ENCODE measurements at regions not wholly inside any gene's neighbourhood (a gene's known extent, or its start where the extent isn't known, plus 50 kb on each side); places are given as distances from the start of the nearest gene placed in this dataset.

DNA sequence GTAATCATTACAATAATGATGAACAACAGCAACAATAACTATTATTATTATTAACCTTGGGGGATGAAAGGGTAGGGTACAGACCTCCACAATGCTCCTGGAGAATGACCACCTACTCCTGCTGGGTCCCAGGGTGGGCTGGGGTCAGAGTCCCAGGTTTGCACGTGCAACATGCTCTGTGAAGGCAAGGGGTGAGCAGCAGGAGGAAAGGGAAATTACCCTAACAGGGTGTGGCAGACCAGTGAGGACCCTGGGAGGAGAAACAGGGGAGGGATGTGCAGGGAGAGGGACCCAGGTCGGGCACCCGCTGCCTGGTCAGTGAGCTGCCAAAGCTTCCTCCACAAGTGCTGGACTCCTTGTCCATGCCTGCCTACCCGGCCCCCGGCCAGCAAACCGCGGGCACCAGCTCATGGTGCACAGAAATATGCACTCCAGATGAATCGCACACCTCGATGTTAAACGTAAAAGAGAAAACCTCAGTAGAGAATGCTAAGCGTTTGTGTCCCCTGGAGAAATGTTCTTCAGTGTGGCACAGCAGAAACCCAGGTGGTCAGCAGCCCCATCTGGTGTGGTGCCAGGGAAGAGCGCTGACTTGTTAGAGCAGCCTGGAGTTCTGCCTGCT lies 767.1 kb downstream of the KCNJ18 start:
- Histone ChIP-seq H3K27ac (no peak overlapping the region), H4K20me1 (no peaks in the 10 kb centered on the region), H3K36me3 (no peaks in the 10 kb centered on the region), H3K9ac (no peak overlapping the region), H3K9me3 (replicated peaks in 1 of 11) (peaks cover 5 to 16% (median 9%) of the 10 kb centered on the region in 11 experiments), H3K27me3 (no peaks in the 10 kb centered on the region), H3K4me2 (peak overlapping the region in 3 of 11 experiments; percentile 12 to 66 (median 64); a peak in 2 of 22 replicates), H3K4me1 (peaks cover 0 to 61% (median 31%) of the 10 kb centered on the region in 10 experiments; a peak in 14 of 20 replicates), H3K4me3 (no peak overlapping the region)
- TF ChIP-seq Cebpa-rat (IDR thresholded peaks at IDR 0.05) = no peak

DNA sequence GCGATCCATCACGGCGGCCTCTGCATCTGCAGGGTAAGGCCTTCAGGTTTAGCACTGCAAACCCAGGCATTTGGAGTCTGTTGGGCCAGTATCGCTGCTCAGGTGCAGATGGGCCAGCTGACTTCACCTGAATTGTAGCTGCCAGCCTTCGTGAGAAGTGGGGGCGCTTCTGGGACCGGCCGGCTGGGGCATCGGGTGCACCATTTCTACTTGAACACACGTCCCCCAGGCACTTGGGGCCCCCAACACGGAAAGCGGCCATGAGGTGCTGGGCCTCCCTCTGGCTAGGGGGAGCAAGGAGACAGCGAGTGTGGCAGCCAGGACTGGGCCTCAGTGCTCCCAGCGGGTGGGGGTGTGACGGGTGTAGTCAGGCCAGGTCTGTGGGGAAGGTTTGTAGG lies 767.6 kb downstream of the KCNJ18 start:
- Histone ChIP-seq H3K4me1 (peaks cover 0 to 61% (median 31%) of the 10 kb centered on the region in 10 experiments; a peak in 14 of 20 replicates), H3K4me3 (no peak overlapping the region), H3K9me3 (replicated peaks in 1 of 11) (peaks cover 0 to 11% (median 4%) of the 10 kb centered on the region in 11 experiments; a peak in 15 of 22 replicates), H3K4me2 (peak overlapping the region in 3 of 11 experiments; percentile 12 to 66 (median 64); a peak in 4 of 22 replicates), H4K20me1 (no peaks in the 10 kb centered on the region), H3K27ac (no peak overlapping the region), H3K36me3 (no peaks in the 10 kb centered on the region), H3K27me3 (no peaks in the 10 kb centered on the region), H3K9ac (no peak overlapping the region)
- TF ChIP-seq Cebpa-rat (IDR thresholded peaks at IDR 0.05) = no peak

DNA sequence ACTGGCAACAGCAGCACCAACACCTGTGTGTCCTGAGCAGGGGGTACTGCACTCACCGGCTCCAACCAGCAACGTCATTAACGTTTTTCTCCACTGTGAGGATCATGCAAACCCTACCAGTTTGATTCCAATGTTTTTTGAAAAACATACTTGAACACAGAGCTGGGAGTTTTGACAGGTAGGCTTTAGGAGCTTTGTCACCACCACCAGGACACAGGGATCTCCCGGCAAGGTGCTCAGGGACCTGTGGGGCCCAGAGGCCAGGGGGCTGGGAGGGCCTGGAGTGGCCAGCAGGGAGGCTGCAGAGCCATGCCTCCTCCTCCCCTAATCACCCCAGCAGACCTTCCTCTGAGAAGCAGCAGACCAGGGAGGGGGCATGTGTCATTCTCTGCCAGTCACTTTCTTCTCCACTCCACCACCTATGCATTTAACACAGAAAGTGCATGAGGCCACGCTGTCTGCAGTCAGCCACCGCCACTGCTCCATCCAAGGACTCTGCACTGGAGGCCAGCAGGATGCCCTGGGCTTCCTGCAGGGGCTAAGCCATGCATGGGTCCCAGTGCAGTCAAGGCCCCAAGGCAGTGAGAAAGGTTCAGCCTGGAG lies 768.2 kb downstream of the KCNJ18 start:
- TF ChIP-seq Cebpa-rat (IDR thresholded peaks at IDR 0.05) = no peak
- H3K36me3 ChIP-seq = no peaks in the 10 kb centered on the region
- peak overlapping the region in 8 of 11 experiments; percentile 8 to 67 (median 50); a peak in 12 of 22 replicates for H3K4me2 ChIP-seq
- H3K27ac ChIP-seq = no peak overlapping the region
- H3K27me3 ChIP-seq = no peaks in the 10 kb centered on the region
- H4K20me1 ChIP-seq = no peaks in the 10 kb centered on the region
- no peak overlapping the region for H3K9ac ChIP-seq
- peaks cover 0 to 61% (median 31%) of the 10 kb centered on the region in 10 experiments; a peak in 14 of 20 replicates for H3K4me1 ChIP-seq
- H3K9me3 ChIP-seq (replicated peaks in 1 of 11) = 0 out of 22 replicates have a peak, but pooled peaks cover 0 to 7% (median 0%) of the 10 kb centered on the region in 11 experiments
- H3K4me3 ChIP-seq = no peak overlapping the region

DNA sequence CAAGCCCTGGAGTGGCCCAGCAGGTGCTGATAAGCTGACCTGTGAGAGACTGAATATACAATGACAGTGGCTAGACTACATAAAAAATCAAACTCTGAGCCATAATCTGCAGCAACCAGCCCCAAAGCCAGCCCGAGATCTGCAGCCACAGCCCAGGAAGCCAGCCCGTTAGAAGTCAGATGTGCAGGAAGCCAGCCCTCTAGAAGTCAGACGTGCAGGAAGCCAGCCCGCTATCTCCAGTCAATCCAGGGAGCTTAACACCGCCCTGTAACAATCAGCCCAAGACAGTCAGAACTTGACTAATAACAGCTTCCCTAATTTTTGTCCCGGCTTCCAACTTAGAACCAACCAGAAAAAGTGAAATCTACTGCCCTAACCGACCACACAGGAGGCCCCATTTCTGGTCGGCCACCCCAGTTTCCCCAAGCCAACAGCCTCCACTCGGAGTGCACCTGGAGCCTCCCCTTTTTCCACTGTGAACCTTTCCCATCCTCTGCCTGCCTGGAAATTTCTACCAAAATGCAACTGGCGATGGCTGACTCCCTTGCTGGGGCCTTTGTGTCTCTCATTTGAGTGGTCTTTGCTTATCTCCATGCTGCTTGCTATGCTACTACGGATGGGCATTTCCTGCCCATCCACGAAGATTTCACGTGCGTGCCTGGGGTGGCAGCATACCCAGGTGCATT lies 769.3 kb downstream of the KCNJ18 start:
- H3K4me1 ChIP-seq = peaks cover 0 to 55% (median 29%) of the 10 kb centered on the region in 10 experiments; a peak in 14 of 20 replicates
- no peak overlapping the region for H3K4me3 ChIP-seq
- no peaks in the 10 kb centered on the region for H3K27me3 ChIP-seq
- no peak for TF ChIP-seq Cebpa-rat (IDR thresholded peaks at IDR 0.05)
- H3K9me3 ChIP-seq (replicated peaks in 1 of 11) = 0 out of 22 replicates have a peak, but pooled peaks cover 0 to 7% (median 0%) of the 10 kb centered on the region in 11 experiments
- H3K27ac ChIP-seq = peak overlapping the region in 1 of 11 experiments; percentile 46; a peak in 1 of 22 replicates
- no peaks in the 10 kb centered on the region for H3K36me3 ChIP-seq
- no peak overlapping the region for H3K9ac ChIP-seq
- peak overlapping the region in 9 of 11 experiments; percentile 8 to 67 (median 44); a peak in 13 of 22 replicates for H3K4me2 ChIP-seq
- H4K20me1 ChIP-seq = no peaks in the 10 kb centered on the region

DNA sequence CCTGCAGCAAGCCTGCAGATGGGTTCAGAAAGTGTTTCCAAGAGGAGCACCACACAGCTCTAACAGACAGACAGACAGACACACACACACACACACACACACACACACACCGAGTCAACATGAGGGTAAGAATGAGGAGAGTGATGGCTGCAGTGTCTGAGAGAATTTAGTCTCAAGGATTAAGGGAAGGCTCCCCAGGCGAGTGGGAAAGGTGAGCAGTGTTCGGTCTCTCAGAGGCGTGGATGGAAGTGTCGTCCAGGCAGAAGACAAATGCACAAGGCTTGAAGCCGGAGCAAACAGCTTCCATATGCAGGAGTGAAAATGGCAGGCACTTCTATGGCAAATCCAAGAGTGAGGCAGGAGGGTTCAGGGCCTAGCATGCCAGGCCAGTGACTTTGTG lies 770.1 kb downstream of the KCNJ18 start:
- Histone ChIP-seq H3K9me3 (replicated peaks in 1 of 11) (0 out of 22 replicates have a peak, but pooled peaks cover 0 to 7% (median 0%) of the 10 kb centered on the region in 11 experiments), H3K4me3 (no peak overlapping the region), H3K4me2 (peak overlapping the region in 5 of 11 experiments; percentile 40 to 67 (median 64); a peak in 5 of 22 replicates), H3K27me3 (no peaks in the 10 kb centered on the region), H3K36me3 (no peaks in the 10 kb centered on the region), H3K4me1 (peaks cover 0 to 55% (median 29%) of the 10 kb centered on the region in 10 experiments; a peak in 14 of 20 replicates), H4K20me1 (no peaks in the 10 kb centered on the region), H3K9ac (no peak overlapping the region), H3K27ac (no peak overlapping the region; a peak in 1 of 22 replicates)
- TF ChIP-seq Cebpa-rat (IDR thresholded peaks at IDR 0.05) = no peak

GRCh38 chr17:22463110-22463850 lies 771.0 kb downstream of the KCNJ18 start:
- Histone ChIP-seq H3K27me3 (no peaks in the 10 kb centered on the region), H3K4me1 (peaks cover 0 to 55% (median 29%) of the 10 kb centered on the region in 10 experiments; a peak in 14 of 20 replicates), H3K27ac (no peak overlapping the region), H3K4me3 (no peak overlapping the region), H3K9ac (no peak overlapping the region), H3K4me2 (peak overlapping the region in 4 of 11 experiments; percentile 2 to 36 (median 26); a peak in 6 of 22 replicates), H3K9me3 (replicated peaks in 1 of 11) (0 out of 22 replicates have a peak, but pooled peaks cover 0 to 7% (median 0%) of the 10 kb centered on the region in 11 experiments), H3K36me3 (no peaks in the 10 kb centered on the region), H4K20me1 (no peaks in the 10 kb centered on the region)
- no peak for TF ChIP-seq Cebpa-rat (IDR thresholded peaks at IDR 0.05)

DNA sequence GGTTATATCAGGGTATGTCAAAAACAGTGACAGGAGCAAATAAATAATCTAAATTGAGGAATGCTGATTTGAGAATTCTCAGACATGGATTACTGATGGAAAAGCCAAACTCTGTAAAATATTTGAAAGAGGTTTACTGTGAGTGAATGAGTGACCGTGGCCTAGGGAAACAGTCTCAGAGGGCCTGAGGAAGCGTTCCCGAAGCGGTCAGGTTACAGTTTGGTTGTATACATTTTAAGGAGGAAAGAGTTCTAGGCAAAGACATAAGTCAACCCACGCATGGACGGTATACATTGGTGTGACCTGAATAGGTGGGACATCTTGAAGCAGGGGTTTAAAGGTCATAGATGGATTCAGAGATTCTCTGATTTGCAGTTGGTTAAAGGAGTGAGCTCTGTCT lies 771.7 kb downstream of the KCNJ18 start:
- Histone ChIP-seq H3K9ac (no peak overlapping the region), H3K27ac (no peak overlapping the region), H3K36me3 (no peaks in the 10 kb centered on the region), H3K9me3 (replicated peaks in 1 of 11) (0 out of 22 replicates have a peak, but pooled peaks cover 0 to 6% (median 0%) of the 10 kb centered on the region in 11 experiments), H3K27me3 (no peaks in the 10 kb centered on the region), H3K4me1 (peaks cover 0 to 62% (median 30%) of the 10 kb centered on the region in 10 experiments; a peak in 14 of 20 replicates), H4K20me1 (no peaks in the 10 kb centered on the region), H3K4me2 (peak overlapping the region in 4 of 11 experiments; percentile 2 to 36 (median 26); a peak in 5 of 22 replicates), H3K4me3 (no peak overlapping the region)
- TF ChIP-seq Cebpa-rat (IDR thresholded peaks at IDR 0.05) = no peak

GRCh38 chr17:22467720-22468119 lies 775.4 kb downstream of the KCNJ18 start:
- Histone ChIP-seq H3K36me3 (no peaks in the 10 kb centered on the region), H3K9ac (no peak overlapping the region), H3K27ac (no peak overlapping the region), H3K4me3 (no peak overlapping the region), H3K9me3 (replicated peaks in 1 of 11) (no peaks in the 10 kb centered on the region), H3K4me2 (no peak overlapping the region; a peak in 3 of 22 replicates), H4K20me1 (no peaks in the 10 kb centered on the region), H3K4me1 (peaks cover 0 to 54% (median 23%) of the 10 kb centered on the region in 10 experiments; a peak in 14 of 20 replicates), H3K27me3 (no peaks in the 10 kb centered on the region)
- no peak for TF ChIP-seq Cebpa-rat (IDR thresholded peaks at IDR 0.05)

Measured in BLaER1 treated with 17β-estradiol and CSF1 and Interleukin-3, amounts not matched to agents 10 nM and 100 nM (cell line).